ENCODE measurements at regions not wholly inside any gene's neighbourhood (a gene's known extent, or its start where the extent isn't known, plus 50 kb on each side); places are given as distances from the start of the nearest gene placed in this dataset.
"Not testable (repeated sequence)": the region's sequence is repeated elsewhere in the genome, so short reads cannot be mapped to it uniquely, and the experiment has no call there.

GRCh38 chr14:89514601-89515000 lies 97.6 kb upstream of the FOXN3 start:
- DNase-seq, result no peak

GRCh38 chr14:89509891-89510290 lies 92.9 kb upstream of the FOXN3 start:
- DNase-seq, result no peak

DNA sequence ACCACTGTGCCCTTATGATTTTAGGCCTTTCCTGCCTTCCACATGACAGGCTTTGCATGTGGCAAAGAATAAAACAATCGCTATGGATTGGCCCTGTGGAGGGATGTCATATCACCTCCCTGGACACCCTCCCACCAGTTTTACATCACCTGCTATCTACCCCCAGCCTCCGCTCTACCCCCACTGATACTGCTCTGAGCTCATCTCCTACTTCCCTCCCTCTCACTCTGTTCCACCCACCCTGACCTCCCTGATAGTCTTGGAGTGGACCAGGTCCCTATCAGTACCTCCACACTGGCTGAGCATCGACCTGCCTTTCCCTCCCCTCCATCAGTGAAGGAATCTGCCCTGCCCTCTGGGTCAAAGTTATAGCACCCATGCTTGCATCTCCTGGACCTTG lies 91.8 kb upstream of the FOXN3 start:
- no peak for DNase-seq

DNA sequence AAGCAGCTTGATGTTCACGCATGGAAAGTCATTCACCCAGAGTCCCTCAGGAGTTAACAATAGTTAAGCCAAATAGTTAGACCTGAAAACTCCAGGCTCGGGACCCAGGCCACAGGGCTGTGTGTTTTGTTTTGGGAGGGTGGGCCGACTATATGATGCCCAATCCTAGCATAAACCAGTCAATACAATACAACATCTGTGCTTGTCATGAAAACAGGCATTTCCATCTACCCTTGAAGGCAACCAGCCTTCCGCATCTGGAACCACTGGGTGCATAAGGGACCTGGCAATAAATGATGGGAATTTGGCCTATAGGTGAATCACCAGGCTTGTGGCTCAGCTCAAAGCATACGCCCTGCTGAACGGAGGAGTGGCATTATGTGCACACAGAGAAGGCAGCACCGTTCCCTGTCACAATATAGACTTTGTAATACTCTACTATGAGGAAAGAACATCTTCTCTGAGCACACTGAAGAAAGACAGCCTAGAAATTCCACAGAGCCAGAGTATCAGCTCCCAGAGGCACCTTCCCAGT lies 91.0 kb upstream of the FOXN3 start:
- DNase-seq, result no peak

GRCh38 chr14:89507521-89507920 lies 90.5 kb upstream of the FOXN3 start:
- no peak for DNase-seq

DNA sequence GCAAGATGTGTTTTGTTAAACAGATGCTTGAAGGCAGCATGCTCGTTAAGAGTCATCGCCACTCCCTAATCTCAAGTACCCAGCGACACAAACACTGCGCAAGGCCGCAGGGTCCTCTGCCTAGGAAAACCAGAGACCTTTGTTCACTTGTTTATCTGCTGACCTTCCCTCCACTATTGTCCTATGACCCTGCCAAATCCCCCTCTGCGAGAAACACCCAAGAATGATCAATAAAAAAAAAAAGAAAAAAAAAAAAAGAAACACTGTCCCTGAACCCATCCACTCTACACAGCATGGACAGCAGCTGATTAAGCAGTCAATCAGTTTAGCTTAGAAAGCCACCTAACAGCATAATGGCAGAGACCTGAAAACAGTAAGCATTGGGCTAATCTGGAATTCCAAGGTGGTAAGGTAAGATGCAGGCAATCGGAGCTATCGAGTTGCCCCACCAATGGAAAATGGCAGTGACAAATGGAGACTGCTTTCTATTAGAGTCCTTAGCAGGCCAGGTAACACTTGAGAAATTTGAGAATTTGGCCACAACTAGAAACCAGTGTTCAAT lies 89.9 kb upstream of the FOXN3 start:
- not testable (repeated sequence) for DNase-seq

GRCh38 chr14:89504602-89505313 lies 87.7 kb upstream of the FOXN3 start:
- no peak for DNase-seq

- DNase-seq, result no peak
Measured at GRCh38 chr14:89504091-89504490, 87.1 kb upstream of the FOXN3 start.

GRCh38 chr14:89503431-89503996 lies 86.5 kb upstream of the FOXN3 start:
- DNase-seq, result no peak

DNA sequence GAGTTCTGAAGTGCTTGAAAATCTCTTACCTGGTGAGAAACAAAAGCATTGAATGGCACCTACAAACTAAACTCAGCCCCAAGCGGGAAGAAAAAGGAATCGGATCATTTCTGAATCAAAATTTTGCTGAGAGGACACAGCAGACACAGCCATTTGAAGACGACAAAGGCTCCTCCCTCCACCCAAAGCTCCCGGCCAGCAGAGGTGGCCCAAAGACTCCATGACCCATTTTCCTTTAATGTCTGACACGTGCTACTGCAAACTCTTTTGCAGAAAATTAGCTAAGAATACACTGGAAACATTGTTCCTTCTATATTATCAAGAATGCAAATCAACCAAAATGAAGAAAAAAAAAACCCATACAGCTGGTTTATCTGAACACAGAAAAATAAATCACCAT lies 85.9 kb upstream of the FOXN3 start:
- DNase-seq, result no peak

- DNase-seq, result no peak
Measured at GRCh38 chr14:89501381-89501780, 84.3 kb upstream of the FOXN3 start.

GRCh38 chr14:89500303-89500702 lies 83.3 kb upstream of the FOXN3 start:
- no peak for DNase-seq

DNA sequence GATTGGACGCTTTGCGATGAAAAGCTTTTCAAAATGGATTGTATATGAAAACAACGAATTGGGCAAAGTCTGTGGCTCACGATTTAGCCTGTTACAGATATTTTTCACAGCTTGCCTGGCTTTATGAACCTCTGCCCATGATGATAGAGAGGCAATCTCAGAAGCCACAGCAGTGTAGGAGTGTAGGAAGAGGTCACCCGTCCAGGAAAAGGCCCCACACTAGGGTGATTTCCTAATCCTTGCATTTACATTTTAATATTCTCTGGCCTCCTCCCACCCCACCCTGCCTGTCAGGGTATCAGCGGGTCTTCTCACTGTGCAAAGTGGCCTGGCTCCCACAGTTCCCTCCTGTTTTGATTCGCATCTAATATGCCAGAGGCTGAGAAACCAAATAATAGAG lies 81.8 kb upstream of the FOXN3 start:
- no peak for DNase-seq

GRCh38 chr14:89495718-89496117 lies 78.7 kb upstream of the FOXN3 start:
- DNase-seq, result no peak

- DNase-seq, result peak; percentile 14
Measured at GRCh38 chr14:89493877-89494634, 77.0 kb upstream of the FOXN3 start.

DNA sequence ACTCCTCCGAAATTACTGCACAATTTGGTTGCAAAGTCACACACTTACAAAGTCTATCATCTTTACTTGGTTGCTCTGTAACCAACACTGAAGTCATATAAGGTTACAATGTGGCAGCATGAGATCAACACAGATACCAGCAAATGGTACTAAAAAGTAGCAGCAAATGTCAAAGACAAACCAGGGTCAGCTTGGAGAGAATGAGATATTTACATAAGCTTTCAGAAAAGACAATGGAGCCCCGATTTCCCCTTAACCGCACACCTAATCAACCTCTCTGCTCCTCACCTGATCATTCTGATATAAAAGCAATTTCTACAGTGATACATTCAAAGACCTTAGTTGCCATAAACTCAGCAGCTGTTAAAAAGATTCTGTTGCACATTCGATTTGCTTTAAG lies 76.4 kb upstream of the FOXN3 start:
- DNase-seq, result no peak

DNA sequence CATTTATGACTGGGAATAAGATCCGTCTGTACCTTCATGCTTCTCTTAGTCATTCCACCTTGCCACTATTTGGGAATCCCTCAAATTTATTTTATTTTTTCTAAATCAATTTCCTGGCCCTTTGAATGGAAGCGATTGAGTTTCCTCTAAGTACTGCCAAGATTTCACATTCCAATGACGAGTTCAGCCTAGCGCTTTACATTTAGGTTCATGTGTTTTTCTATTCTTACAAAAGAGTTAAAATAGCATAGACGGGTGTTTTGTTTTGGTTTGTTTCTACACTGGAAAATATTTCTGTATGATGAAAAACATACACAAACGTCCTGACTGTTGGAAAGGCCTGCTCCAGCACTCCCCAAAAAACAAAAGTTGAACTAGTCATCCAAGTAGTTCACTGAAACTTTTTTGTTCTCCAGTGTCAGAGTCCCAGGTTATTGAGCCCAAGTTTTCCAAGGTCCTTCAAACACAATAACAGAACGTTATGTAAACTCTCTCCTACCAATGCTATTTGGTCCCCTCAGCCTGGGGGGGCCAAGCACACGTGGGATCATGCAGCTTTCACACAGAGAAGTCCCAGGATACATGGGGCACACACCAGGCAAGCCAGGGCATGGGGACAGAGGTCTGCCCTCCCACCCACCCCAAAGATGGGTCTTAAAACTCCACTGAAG lies 74.8 kb upstream of the FOXN3 start:
- no peak for DNase-seq

DNA sequence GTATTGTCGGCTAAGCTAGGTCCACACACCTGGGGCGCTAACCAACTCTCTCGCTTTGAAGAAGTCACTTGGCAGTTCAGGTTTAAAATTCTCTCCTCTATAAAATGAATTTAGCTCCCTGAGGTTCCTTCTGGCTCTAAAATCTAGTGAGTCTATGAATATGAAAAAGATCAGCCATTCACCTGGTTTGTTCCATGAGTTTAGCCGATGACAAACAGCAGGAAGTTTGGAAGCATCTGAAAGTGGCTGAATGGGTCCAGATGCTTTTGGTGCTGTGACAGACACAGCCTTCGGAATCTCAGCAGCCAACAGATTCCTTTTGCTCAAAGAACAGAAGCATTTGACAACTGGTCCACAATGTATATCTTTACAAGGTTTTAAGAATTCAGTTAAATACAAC lies 73.4 kb upstream of the FOXN3 start:
- no peak for DNase-seq

- peak; percentile 44 for DNase-seq
Measured at GRCh38 chr14:89489761-89490437, 72.9 kb upstream of the FOXN3 start.

GRCh38 chr14:89486961-89487360 lies 69.9 kb upstream of the FOXN3 start:
- no peak for DNase-seq

- DNase-seq, result no peak
Measured at GRCh38 chr14:89486505-89486904, 69.5 kb upstream of the FOXN3 start.

DNA sequence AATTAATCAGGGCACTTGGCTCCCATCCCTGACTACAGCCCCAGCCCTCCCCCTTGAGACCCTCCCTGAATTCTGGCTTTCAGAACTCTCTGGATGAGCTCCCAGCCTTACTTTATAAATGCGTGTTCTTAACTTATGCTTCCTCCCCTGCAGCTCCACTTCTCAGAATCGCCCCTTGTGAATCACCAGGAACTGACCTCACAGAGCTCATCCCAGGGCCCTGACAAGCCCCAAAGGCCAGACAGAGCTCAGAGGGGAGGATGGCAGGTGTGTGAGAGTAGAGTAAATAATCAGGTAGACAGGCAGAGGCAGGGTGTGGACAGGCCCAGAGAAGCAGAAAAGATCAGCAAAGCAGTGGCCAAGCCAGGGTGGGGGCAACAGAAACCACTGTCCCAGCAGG lies 68.2 kb upstream of the FOXN3 start:
- no peak for DNase-seq

Data from DMS79 (cell line).